GM13977 (cell line): ENCODE measurements at regions not wholly inside any gene's neighbourhood (a gene's known extent, or its start where the extent isn't known, plus 50 kb on each side); places are given as distances from the start of the nearest gene placed in this dataset.
A peak's percentile ranks its signal among the peaks of the same experiment; 100 is the strongest.

ENCODE experiments used
- DNase-seq: peaks from one replicate; pipeline ENCODE4 v3.0.0; 2012; ENCODE audit warnings: low spot score
- CTCF ChIP-seq: IDR thresholded peaks from 2 replicates; pipeline ENCODE4 v1.5.1; 2012; ENCODE audit warnings: mild to moderate bottlenecking, control low read depth; ENCODE audit not compliant: insufficient read depth; ENCODE audit errors: extremely low read depth, missing control alignments
- in situ Hi-C: fragments of 300-500 bp; cut with MboI; formaldehyde crosslinking; loops from one replicate; pipeline ENCODE4 v1.12.0; 2022; ENCODE audit warnings: low sequenced_read_pairs, low pct_unique_long_range_greater_than_20kb, mixed read lengths, inconsistent platforms; ENCODE audit not compliant: unreplicated experiment

- in situ Hi-C loops, result no loop called here
- peak; percentile 63 for TF ChIP-seq CTCF
- no peak for DNase-seq
Observed at GRCh38 chr3:22887664-22888291, 315.3 kb upstream of the UBE2E2 start.

GRCh38 chr3:22893101-22893500 is 310.0 kb upstream of the UBE2E2 start:
- DNase-seq, result no peak
- in situ Hi-C loops, result no loop called here
- no peak for TF ChIP-seq CTCF

GRCh38 chr3:22893644-22894325 is 309.3 kb upstream of the UBE2E2 start:
- no peak for DNase-seq
- TF ChIP-seq CTCF, result no peak

GRCh38 chr3:22894865-22895264 is 308.3 kb upstream of the UBE2E2 start:
- DNase-seq, result no peak
- in situ Hi-C loops, result no loop called here
- TF ChIP-seq CTCF, result no peak

More at GRCh38 chr3:22893644-22894325, 309.3 kb upstream of the UBE2E2 start:
- in situ Hi-C loops, result no loop called here

GRCh38 chr3:22895671-22896070 is 307.5 kb upstream of the UBE2E2 start:
- in situ Hi-C loops, result no loop called here
- no peak for TF ChIP-seq CTCF
- no peak for DNase-seq

GRCh38 chr3:22898558-22898957 is 304.6 kb upstream of the UBE2E2 start:
- DNase-seq, result no peak
- in situ Hi-C loops, result no loop called here
- TF ChIP-seq CTCF, result no peak

GRCh38 chr3:22899441-22899840 is 303.7 kb upstream of the UBE2E2 start:
- TF ChIP-seq CTCF, result no peak
- DNase-seq, result no peak
- in situ Hi-C loops, result no loop called here
